SH-SY5Y (cell line): ENCODE measurements at regions not wholly inside any gene's neighbourhood (a gene's known extent, or its start where the extent isn't known, plus 50 kb on each side); places are given as distances from the start of the nearest gene placed in this dataset.

Experiments used
- GATA2 ChIP-seq: IDR thresholded peaks from 2 replicates; pipeline ENCODE4 v1.6.1; 2011; ENCODE audit warnings: mild to moderate bottlenecking, low read depth, low read length
- GATA3 ChIP-seq: IDR thresholded peaks from 2 replicates; pipeline ENCODE4 v1.6.1; 2011; ENCODE audit warnings: low read depth, mild to moderate bottlenecking, low read length, moderate library complexity

GRCh38 chr5:117454716-117455212 lies 880.1 kb upstream of the SEMA6A start:
- no peak for TF ChIP-seq GATA2
- no peak for TF ChIP-seq GATA3
